22Rv1 (cell line): ENCODE measurements at regions not wholly inside any gene's neighbourhood (a gene's known extent, or its start where the extent isn't known, plus 50 kb on each side); places are given as distances from the start of the nearest gene placed in this dataset.

Experiments used
- H3K27ac ChIP-seq: fragments of 450-650 bp; 2 replicates; pipeline ENCODE4 v1.5.1; 2017
- CTCF ChIP-seq: fragments of 450-650 bp; IDR thresholded peaks from 2 replicates; pipeline ENCODE4 v1.5.1; 2017; ENCODE audit warnings: mild to moderate bottlenecking
- ZFX ChIP-seq: fragments of 450-650 bp; IDR thresholded peaks from 2 replicates; pipeline ENCODE4 v1.6.1; 2017; ENCODE audit warnings: antibody characterized with exemption, borderline replicate concordance

GRCh38 chr14:54053386-54053745 lies 96.7 kb upstream of the BMP4 start:
- TF ChIP-seq CTCF: no peak
- no peak for TF ChIP-seq ZFX
- H3K27ac ChIP-seq: no peak overlapping the region

- no peak for TF ChIP-seq CTCF
- no peak for TF ChIP-seq ZFX
- H3K27ac ChIP-seq: no peak overlapping the region
Measured at GRCh38 chr14:54058505-54058904, 101.9 kb upstream of the BMP4 start.

GRCh38 chr14:54083549-54084239 lies 127.1 kb upstream of the BMP4 start:
- H3K27ac ChIP-seq: no peak overlapping the region
- TF ChIP-seq ZFX: no peak
- TF ChIP-seq CTCF: no peak

GRCh38 chr14:54085232-54085761 lies 128.7 kb upstream of the BMP4 start:
- TF ChIP-seq ZFX (no peak), CTCF (no peak)
- no peak overlapping the region for H3K27ac ChIP-seq

GRCh38 chr14:54085841-54086240 lies 129.2 kb upstream of the BMP4 start:
- H3K27ac ChIP-seq: no peak overlapping the region
- TF ChIP-seq ZFX (no peak), CTCF (no peak)

GRCh38 chr14:54086767-54087166 lies 130.1 kb upstream of the BMP4 start:
- H3K27ac ChIP-seq: no peak overlapping the region
- TF ChIP-seq CTCF (no peak), ZFX (no peak)

- H3K27ac ChIP-seq: no peak overlapping the region
- no peak for TF ChIP-seq CTCF
- no peak for TF ChIP-seq ZFX
Measured at GRCh38 chr14:54087376-54087775, 130.8 kb upstream of the BMP4 start.
